ENCODE measurements at regions not wholly inside any gene's neighbourhood (a gene's known extent, or its start where the extent isn't known, plus 50 kb on each side); places are given as distances from the start of the nearest gene placed in this dataset.

DNA sequence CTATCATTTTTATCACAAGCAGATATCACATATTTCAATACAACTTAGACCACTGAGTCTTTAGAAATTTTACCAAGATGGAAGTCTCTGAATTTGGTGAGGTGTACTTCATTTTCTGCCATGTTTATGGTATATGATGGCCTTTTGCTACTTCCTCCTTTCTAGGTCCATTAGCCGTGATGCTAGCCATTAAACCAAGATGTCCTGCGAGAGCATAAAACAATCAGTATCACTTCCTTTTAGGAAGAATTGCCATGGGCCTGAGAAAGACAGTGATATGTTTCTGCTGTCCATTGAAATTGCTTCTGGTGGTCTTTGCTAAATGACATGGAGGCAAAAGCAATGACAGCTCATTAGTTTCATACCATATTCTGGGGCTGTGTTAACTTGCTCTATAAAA lies 1851.7 kb upstream of the IGFBP7 start:
- H3K27ac ChIP-seq = no peak overlapping the region
- TF ChIP-seq, protein P1, sequence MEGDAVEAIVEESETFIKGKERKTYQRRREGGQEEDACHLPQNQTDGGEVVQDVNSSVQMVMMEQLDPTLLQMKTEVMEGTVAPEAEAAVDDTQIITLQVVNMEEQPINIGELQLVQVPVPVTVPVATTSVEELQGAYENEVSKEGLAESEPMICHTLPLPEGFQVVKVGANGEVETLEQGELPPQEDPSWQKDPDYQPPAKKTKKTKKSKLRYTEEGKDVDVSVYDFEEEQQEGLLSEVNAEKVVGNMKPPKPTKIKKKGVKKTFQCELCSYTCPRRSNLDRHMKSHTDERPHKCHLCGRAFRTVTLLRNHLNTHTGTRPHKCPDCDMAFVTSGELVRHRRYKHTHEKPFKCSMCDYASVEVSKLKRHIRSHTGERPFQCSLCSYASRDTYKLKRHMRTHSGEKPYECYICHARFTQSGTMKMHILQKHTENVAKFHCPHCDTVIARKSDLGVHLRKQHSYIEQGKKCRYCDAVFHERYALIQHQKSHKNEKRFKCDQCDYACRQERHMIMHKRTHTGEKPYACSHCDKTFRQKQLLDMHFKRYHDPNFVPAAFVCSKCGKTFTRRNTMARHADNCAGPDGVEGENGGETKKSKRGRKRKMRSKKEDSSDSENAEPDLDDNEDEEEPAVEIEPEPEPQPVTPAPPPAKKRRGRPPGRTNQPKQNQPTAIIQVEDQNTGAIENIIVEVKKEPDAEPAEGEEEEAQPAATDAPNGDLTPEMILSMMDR (conservative IDR thresholded peaks at IDR 0.05) = no peak

DNA sequence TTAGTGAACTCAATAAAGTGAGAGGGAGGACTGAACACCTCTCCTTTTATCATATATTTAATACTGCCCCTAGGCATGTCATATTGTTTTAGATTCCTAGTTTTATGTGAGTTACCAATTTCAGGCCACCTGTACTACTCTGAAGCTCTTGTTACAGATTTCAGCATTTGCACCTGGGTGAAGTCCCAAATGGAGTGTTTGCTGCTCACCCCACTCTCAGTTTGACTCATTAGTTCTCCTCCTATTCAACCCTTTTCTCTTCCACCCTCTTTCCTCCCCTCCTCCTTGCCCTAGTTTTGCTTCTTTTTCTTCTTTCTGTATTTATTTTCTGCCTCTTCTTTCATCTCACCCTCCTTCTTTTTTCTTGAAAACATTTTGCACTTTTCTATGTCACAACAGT lies 1852.2 kb upstream of the IGFBP7 start:
- TF ChIP-seq, protein P1 (conservative IDR thresholded peaks at IDR 0.05) = no peak
- no peak overlapping the region for H3K27ac ChIP-seq

DNA sequence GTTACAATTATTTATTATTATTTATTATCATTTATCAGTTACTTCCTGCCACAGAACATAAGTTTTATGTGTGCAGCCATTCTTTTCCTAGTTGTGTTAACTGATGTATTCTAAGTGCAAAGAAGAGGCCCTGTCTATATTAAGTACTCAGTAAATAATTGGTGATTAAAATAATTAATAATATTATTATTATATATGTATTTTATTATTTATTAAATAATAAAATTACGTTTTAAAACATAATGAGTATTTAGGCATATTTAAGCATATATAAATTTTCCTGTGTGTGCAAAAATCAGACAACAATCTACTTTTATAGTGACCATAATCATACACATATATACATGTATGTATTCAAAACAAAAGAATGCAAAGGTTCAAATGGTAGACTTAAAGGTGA lies 1871.6 kb upstream of the IGFBP7 start:
- no peak overlapping the region for H3K27ac ChIP-seq
- TF ChIP-seq, protein P1 (conservative IDR thresholded peaks at IDR 0.05) = no peak

DNA sequence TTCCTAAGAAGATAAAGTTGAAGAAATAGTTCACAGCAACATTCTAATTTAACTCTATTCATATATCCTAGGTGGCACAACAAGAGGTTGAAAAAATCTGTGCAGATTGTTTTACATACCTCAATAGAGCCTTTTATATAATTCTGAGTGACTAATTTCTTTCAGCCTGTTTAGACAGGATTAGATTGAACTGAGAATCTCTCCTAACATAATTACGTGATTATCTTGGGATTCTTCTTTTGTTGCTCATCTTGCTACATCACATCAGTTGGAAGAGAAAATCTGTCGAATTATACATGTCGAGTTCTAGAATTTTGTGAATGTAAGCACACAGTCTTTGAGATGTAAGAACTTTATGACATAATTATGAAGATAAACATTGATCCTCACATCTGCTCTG lies 1873.7 kb upstream of the IGFBP7 start:
- TF ChIP-seq, protein P1 (conservative IDR thresholded peaks at IDR 0.05) = no peak
- no peak overlapping the region for H3K27ac ChIP-seq

- TF ChIP-seq, protein P1 (conservative IDR thresholded peaks at IDR 0.05) = no peak
- no peak overlapping the region for H3K27ac ChIP-seq
These were observed 1892.0 kb upstream of the IGFBP7 start for GRCh38 chr4:59002148-59002547.

DNA sequence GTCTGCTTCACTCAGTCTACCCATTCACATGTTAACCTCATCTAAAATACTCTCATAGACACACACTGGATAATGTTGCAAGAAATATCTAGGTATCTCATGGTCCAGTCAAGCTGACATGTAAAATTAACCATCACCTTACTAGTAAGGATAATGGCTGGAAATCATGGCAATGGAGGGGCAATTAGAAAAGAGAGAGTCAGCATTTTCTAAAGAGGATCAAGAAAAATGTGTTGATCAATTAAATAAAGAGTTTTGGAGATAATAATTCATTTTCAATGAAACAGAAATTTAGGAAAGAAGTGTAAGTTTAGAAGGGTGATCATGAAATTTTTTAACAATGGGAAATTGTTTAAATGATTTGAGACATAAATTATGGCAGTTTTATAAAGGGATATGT lies 1914.1 kb upstream of the IGFBP7 start:
- no peak overlapping the region for H3K27ac ChIP-seq
- TF ChIP-seq, protein P1 (conservative IDR thresholded peaks at IDR 0.05) = no peak

- no peak overlapping the region for H3K27ac ChIP-seq
- TF ChIP-seq, protein P1 (conservative IDR thresholded peaks at IDR 0.05) = no peak
These were observed 1927.6 kb upstream of the IGFBP7 start for GRCh38 chr4:59037812-59038211.

DNA sequence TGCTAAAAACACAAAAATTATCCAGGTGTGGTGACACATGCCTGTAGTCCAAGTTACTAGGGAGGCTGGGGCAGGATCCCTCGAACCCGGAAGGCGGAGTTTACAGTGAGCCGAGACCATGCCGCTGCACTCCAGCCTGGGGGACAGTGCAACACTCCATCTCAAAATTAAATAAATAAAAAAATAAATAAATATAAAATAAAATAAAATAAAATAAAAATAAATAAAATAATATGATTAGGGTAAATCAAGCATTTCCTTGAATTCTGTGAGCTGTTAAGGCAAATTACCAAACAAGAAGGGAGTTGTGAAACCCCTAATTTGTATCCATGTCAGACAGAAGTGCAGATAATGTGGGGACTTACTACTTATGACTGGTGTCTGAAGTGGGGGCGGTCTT lies 1928.9 kb upstream of the IGFBP7 start:
- TF ChIP-seq, protein P1 (conservative IDR thresholded peaks at IDR 0.05) = no peak
- H3K27ac ChIP-seq = no peak overlapping the region
